IPS-20b (cell line): ENCODE measurements at regions not wholly inside any gene's neighbourhood (a gene's known extent, or its start where the extent isn't known, plus 50 kb on each side); places are given as distances from the start of the nearest gene placed in this dataset.
"Not testable (repeated sequence)": the region's sequence is repeated elsewhere in the genome, so short reads cannot be mapped to it uniquely, and the experiment has no call there.

Experiments used
- H3K27ac ChIP-seq: one replicate; pipeline ENCODE4 v1.5.1; 2013; ENCODE audit warnings: low read length
- H3K27me3 ChIP-seq: 2 replicates; pipeline ENCODE4 v1.6.1; 2013; ENCODE audit warnings: mild to moderate bottlenecking, low read length, inconsistent platforms; ENCODE audit not compliant: insufficient read depth
- H3K36me3 ChIP-seq: 2 replicates; pipeline ENCODE4 v1.6.1; 2013; ENCODE audit warnings: low read depth, mild to moderate bottlenecking, inconsistent platforms, low read length, moderate library complexity; ENCODE audit not compliant: insufficient read depth
- H3K4me1 ChIP-seq: 2 replicates; pipeline ENCODE4 v1.6.1; 2013; ENCODE audit warnings: mild to moderate bottlenecking, control low read depth, inconsistent platforms, low read length, moderate library complexity; ENCODE audit not compliant: insufficient read depth
- H3K4me3 ChIP-seq: 2 replicates; pipeline ENCODE4 v1.5.1; 2013; ENCODE audit warnings: mild to moderate bottlenecking, low read length, inconsistent platforms
- H3K9ac ChIP-seq: 2 replicates; pipeline ENCODE4 v1.6.1; 2013; ENCODE audit warnings: low read depth, mild to moderate bottlenecking, inconsistent platforms, low read length, moderate library complexity
- H3K9me3 ChIP-seq: 2 replicates; pipeline ENCODE4 v1.6.1; 2013; ENCODE audit warnings: mild to moderate bottlenecking, low read depth, low read length, inconsistent platforms; ENCODE audit not compliant: insufficient read depth

GRCh38 chr10:44263771-44264170 is 121.1 kb downstream of the CXCL12 start:
- Histone ChIP-seq H3K9ac (no peak overlapping the region), H3K4me1 (peaks cover 6% of the 10 kb centered on the region; the same call in 1 of the 2 replicates), H3K4me3 (no peak overlapping the region), H3K27ac (no peak overlapping the region), H3K36me3 (no peaks in the 10 kb centered on the region), H3K27me3 (no peaks in the 10 kb centered on the region), H3K9me3 (peaks cover 6% of the 10 kb centered on the region; the same call in 1 of the 2 replicates)

DNA sequence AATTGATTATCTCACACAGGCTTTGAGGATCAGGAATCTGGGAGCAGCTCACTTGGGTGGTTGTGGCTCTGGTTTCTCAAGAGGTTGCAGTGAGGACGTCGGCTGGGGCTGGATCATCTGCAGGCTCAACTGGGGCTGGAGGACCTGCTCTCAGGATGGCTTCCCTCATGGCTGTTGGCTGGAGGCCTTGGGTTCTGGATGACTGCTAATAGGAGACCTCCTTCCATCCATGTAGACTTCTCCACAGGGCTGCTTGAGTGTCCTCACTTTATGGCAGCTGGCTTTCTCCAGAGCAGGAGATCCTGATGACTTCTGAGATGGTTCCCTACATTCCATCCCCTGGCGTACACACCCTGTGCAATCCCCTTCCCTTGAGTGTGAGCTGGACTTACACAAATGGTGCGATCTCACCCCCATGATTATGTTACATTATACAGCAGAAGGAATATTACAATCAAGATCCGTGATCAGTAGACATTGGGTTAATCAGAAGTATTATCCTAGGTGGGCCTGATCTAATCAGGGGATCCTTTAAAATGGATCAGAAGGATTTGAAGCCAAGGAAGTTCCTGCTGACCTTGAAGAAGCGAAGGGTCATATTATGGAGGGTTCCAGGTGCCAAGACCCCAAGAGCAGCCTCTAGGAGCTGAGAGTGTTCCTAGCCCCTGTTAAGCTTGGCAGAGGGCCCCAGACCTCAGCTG is 122.2 kb downstream of the CXCL12 start:
- H3K9ac ChIP-seq = no peak overlapping the region
- no peak overlapping the region for H3K4me3 ChIP-seq
- no peaks in the 10 kb centered on the region for H3K36me3 ChIP-seq
- H3K27ac ChIP-seq = no peak overlapping the region
- peaks cover 6% of the 10 kb centered on the region; the same call in 1 of the 2 replicates for H3K9me3 ChIP-seq
- no peaks in the 10 kb centered on the region for H3K27me3 ChIP-seq
- peaks cover 10% of the 10 kb centered on the region; the same call in 1 of the 2 replicates for H3K4me1 ChIP-seq

- Histone ChIP-seq H3K4me1 (peaks cover 10% of the 10 kb centered on the region; the same call in 1 of the 2 replicates), H3K27ac (no peak overlapping the region), H3K9me3 (peaks cover 2% of the 10 kb centered on the region; the same call in 1 of the 2 replicates), H3K36me3 (no peaks in the 10 kb centered on the region), H3K4me3 (no peak overlapping the region), H3K27me3 (no peaks in the 10 kb centered on the region), H3K9ac (no peak overlapping the region)
These were observed 123.0 kb downstream of the CXCL12 start for GRCh38 chr10:44261710-44262455.

DNA sequence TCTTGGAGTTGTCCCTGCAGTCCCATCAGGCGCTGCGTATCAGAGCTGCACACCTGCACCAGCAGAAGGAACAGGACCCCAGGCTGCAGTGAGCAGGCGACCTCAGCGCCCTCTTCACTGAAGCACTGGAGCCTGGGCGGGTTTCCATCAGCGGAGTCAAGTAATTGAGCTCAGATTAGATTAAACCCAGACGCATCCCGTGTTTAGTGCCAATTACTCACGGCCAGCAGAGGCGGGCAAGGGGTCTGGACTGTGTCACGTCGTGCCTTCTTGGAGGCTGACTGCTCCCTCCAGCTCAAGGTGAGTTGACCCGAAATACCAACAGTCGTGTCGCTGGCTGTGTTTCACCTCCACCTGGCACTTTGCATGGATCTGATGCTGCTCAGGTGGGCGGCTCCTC is 123.6 kb downstream of the CXCL12 start:
- Histone ChIP-seq H3K9ac (no peak overlapping the region), H3K27ac (no peak overlapping the region), H3K9me3 (no peaks in the 10 kb centered on the region), H3K4me3 (no peak overlapping the region), H3K36me3 (no peaks in the 10 kb centered on the region), H3K27me3 (no peaks in the 10 kb centered on the region), H3K4me1 (peaks cover 10% of the 10 kb centered on the region; the same call in 1 of the 2 replicates)

GRCh38 chr10:44260286-44260928 is 124.5 kb downstream of the CXCL12 start:
- Histone ChIP-seq H3K36me3 (no peaks in the 10 kb centered on the region), H3K27me3 (no peaks in the 10 kb centered on the region), H3K9ac (no peak overlapping the region), H3K4me1 (peaks cover 10% of the 10 kb centered on the region; the same call in 1 of the 2 replicates), H3K9me3 (no peaks in the 10 kb centered on the region), H3K4me3 (no peak overlapping the region), H3K27ac (no peak overlapping the region)

DNA sequence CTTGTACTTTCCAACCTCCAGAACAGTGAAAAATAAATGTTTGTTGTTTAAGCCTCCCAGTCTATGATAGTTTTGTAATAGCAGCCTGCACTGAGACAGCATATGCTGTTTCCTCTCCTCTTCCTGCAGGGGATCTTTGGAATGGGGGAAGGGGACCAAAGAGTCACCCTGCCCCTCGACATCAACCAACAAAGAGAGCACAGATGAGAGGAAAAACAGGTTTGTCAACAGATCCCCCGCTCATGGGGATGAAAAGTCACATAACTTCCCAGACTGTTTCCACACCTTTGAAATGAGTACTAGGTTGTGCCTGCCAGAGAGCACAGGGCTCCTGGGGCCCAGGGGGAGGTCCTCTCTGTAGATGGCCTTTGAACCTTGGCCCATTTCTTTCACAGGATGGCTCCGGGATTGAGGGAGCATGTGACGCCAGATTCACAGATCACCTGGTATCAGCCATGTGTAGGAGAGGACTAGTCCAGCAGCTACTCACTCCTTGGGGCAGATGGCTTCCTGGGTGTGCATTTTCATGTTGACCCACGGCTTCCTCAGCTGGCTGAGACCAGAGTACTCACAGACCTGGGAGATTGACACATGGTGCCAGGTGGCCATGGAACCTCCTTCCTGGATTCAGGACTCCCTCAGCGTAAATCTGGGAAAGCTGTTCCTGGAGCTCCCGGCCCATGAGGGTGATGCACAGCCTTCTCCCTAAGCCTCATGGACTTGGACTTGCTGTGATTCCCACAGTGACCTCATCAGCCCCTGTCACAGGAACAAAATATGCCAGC is 125.6 kb downstream of the CXCL12 start:
- no peaks in the 10 kb centered on the region for H3K36me3 ChIP-seq
- no peaks in the 10 kb centered on the region for H3K9me3 ChIP-seq
- H3K27me3 ChIP-seq = no peaks in the 10 kb centered on the region
- H3K9ac ChIP-seq = no peak overlapping the region
- no peak overlapping the region for H3K4me3 ChIP-seq
- H3K27ac ChIP-seq = no peak overlapping the region
- peaks cover 10% of the 10 kb centered on the region; the same call in 1 of the 2 replicates for H3K4me1 ChIP-seq

- Histone ChIP-seq H3K27me3 (no peaks in the 10 kb centered on the region), H3K36me3 (no peaks in the 10 kb centered on the region), H3K4me3 (no peak overlapping the region), H3K4me1 (peaks cover 10% of the 10 kb centered on the region; the same call in 1 of the 2 replicates), H3K9me3 (no peaks in the 10 kb centered on the region), H3K27ac (no peak overlapping the region), H3K9ac (no peak overlapping the region)
These were observed 126.3 kb downstream of the CXCL12 start for GRCh38 chr10:44258460-44259089.

DNA sequence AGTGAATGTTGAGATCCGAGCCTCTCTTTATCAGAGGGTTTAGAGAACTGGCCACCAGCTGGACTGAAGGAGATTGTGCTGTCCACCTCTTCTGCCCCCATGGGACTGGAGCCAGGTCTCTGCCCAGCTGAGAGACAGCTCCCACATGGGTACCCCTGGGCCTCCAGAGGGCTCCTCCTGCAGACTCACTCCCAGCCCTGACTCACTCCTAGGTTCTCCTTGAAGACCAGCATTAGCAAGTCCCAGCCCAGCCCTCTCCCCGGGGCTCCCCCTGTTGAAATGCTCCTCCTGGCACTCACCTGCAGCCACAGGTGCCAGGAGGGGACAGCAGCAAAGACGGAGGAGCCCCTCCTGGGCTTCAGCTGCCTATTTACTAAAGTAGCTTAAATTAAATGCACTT is 126.9 kb downstream of the CXCL12 start:
- Histone ChIP-seq H3K27me3 (no peaks in the 10 kb centered on the region), H3K9ac (no peak overlapping the region), H3K36me3 (no peaks in the 10 kb centered on the region), H3K4me1 (peaks cover 10% of the 10 kb centered on the region; the same call in 1 of the 2 replicates), H3K27ac (no peak overlapping the region), H3K9me3 (no peaks in the 10 kb centered on the region), H3K4me3 (no peak overlapping the region)

DNA sequence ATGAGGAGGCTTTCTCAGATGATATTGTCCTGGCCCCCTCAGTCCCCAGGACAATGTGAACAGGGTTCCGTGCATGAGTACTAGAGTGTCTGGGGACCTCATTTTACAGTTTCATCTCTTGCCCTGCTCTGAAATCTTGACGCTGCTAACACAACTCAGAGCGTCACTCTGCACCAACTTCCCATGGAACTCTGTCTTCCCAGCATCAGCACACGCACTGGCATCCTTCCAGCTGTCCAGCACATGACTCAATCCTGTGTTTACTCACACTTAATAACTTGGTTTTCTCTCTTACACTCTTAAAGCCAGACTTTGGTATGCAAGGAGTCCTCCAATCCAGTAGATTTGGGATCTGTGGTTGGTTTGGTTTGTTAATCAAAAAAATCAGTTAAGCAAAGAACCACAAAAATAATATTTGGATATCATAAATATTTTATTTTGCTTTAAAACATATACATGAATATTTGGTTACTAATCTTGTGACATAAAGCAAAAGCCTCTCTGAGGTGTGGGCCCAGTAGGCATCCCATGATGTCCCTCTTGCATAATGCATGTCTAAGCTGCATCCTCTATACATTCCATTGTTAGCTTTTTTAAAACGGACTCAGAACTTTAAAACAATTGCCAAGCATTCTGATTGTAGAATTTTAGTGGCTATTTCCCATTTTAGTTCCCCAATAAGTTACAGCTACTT is 131.0 kb downstream of the CXCL12 start:
- Histone ChIP-seq H3K4me1 (peaks cover 5% of the 10 kb centered on the region; the same call in 1 of the 2 replicates), H3K9ac (no peak overlapping the region), H3K4me3 (no peak overlapping the region), H3K9me3 (no peaks in the 10 kb centered on the region), H3K27me3 (no peaks in the 10 kb centered on the region), H3K27ac (no peak overlapping the region), H3K36me3 (no peaks in the 10 kb centered on the region)

DNA sequence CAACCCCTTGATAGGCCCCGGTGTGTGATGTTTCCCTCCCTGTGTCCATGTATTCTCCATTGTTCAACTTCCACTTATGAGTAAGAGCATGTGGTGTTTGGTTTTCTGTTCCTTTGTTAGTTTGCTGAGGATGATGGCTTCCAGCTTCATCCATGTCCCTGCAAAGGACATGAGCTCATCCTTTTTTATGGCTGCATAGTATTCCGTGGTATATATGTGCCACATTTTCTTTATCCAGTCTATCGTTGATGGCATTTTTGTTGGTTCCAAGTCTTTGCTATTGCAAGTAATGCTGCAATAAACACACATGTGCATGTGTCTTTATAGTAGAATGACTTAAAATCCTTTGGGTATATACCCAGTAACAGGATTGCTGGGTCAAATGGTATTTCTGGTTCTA is 132.3 kb downstream of the CXCL12 start:
- not testable (repeated sequence) for H3K4me1 ChIP-seq, H3K27me3 ChIP-seq, H3K9me3 ChIP-seq, H3K36me3 ChIP-seq, H3K27ac ChIP-seq, H3K4me3 ChIP-seq, H3K9ac ChIP-seq
